ENCODE measurements at regions not wholly inside any gene's neighbourhood (a gene's known extent, or its start where the extent isn't known, plus 50 kb on each side); places are given as distances from the start of the nearest gene placed in this dataset.

- no peak for TF ChIP-seq CTCF (conservative IDR thresholded peaks at IDR 0.05; ENCODE audit: low read depth, low read length)
- no peak for DNase-seq (ENCODE audit: low read depth)
- no peak overlapping the region for H3K4me3 ChIP-seq (ENCODE audit: low read length)
Observed at GRCh38 chr1:213572912-213573647, 414.7 kb upstream of the PROX1 start.

- TF ChIP-seq CTCF (conservative IDR thresholded peaks at IDR 0.05; ENCODE audit: low read depth, low read length), result no peak
- DNase-seq (ENCODE audit: low read depth), result no peak
Observed at GRCh38 chr1:213573648-213574009, 414.1 kb upstream of the PROX1 start.

GRCh38 chr1:213582976-213583567, 404.7 kb upstream of the PROX1 start:
- no peak overlapping the region for H3K4me3 ChIP-seq (ENCODE audit: low read length)
- DNase-seq (ENCODE audit: low read depth), result no peak
- no peak for TF ChIP-seq CTCF (conservative IDR thresholded peaks at IDR 0.05; ENCODE audit: low read depth, low read length)

More at GRCh38 chr1:213573648-213574009, 414.1 kb upstream of the PROX1 start:
- no peak overlapping the region for H3K4me3 ChIP-seq (ENCODE audit: low read length)

- no peak overlapping the region for H3K4me3 ChIP-seq (ENCODE audit: low read length)
- no peak for TF ChIP-seq CTCF (conservative IDR thresholded peaks at IDR 0.05; ENCODE audit: low read depth, low read length)
- DNase-seq (ENCODE audit: low read depth), result no peak
Observed at GRCh38 chr1:213584272-213584671, 403.5 kb upstream of the PROX1 start.

GRCh38 chr1:213585402-213585801, 402.4 kb upstream of the PROX1 start:
- no peak for TF ChIP-seq CTCF (conservative IDR thresholded peaks at IDR 0.05; ENCODE audit: low read depth, low read length)
- no peak for DNase-seq (ENCODE audit: low read depth)
- no peak overlapping the region for H3K4me3 ChIP-seq (ENCODE audit: low read length)

- no peak overlapping the region for H3K4me3 ChIP-seq (ENCODE audit: low read length)
- DNase-seq (ENCODE audit: low read depth), result no peak
- no peak for TF ChIP-seq CTCF (conservative IDR thresholded peaks at IDR 0.05; ENCODE audit: low read depth, low read length)
Observed at GRCh38 chr1:213585959-213586586, 401.7 kb upstream of the PROX1 start.

GRCh38 chr1:213586587-213586972, 401.2 kb upstream of the PROX1 start:
- no peak for DNase-seq (ENCODE audit: low read depth)
- H3K4me3 ChIP-seq (ENCODE audit: low read length), result no peak overlapping the region
- no peak for TF ChIP-seq CTCF (conservative IDR thresholded peaks at IDR 0.05; ENCODE audit: low read depth, low read length)

Measured in retinal pigment epithelial cell (primary cell).